Superior temporal gyrus (tissue), 1 donor: ENCODE measurements at regions not wholly inside any gene's neighbourhood (a gene's known extent, or its start where the extent isn't known, plus 50 kb on each side); places are given as distances from the start of the nearest gene placed in this dataset.

Experiments
- DNase-seq: peaks from one replicate; pipeline ENCODE4 v3.0.0-alpha.2; 2016; ENCODE audit errors: extremely low spot score

DNA sequence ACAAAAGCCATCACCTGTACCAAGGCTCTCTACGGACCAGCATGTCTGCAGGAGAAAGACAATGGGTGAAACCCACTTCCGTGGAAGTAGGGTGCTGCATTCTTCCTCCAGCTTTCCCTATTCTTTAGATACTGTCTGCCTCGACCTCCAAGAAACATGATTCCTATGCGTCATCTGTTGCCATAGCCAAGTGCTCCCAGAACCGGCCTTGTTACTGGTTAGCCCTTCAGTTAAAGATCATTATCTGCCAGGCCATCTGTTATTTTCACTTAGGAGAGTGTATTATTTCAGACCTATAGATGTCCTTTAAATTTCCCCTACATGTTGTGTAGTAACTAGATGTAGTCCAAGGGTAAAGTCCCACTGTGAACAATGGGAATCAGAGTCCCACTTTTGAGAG lies 89.0 kb upstream of the KIAA1217 start:
- no peak for DNase-seq

DNA sequence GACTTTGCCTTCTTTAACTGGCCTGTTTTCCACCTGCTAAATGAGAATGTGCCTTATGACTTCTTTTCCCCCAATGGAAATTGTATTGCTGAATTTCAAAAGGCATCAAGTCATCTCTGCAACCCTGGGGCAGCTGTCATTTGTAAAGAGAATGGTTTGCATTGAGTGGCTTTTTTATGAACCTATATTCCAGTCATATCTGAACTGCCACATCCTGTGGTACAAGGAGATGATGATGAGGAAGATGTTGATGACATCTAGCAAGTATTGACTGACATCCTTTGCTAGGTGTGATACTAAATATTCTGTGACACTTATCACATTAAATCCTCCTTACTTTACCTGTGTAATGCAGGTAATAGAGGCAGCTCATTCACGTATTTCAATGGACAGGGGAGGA lies 88.3 kb upstream of the KIAA1217 start:
- no peak for DNase-seq

DNA sequence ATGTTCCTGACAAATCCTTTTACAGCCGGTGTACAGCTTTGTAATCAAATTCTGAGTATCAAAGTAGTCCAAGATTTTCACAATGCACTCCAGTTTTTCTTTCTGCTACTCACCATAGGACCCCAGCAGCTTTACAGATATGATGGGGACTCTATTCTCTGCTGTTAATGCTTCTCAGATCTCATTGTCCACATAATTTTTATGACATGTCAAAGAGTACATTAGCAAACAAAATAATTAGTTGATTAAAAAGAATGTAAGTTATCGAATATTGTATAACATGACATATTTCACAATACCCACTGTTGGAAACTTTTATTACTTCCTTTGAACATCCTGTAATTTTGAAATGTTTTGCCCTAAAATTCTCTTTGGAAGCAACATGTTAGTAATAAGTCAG lies 81.4 kb upstream of the KIAA1217 start:
- no peak for DNase-seq

DNA sequence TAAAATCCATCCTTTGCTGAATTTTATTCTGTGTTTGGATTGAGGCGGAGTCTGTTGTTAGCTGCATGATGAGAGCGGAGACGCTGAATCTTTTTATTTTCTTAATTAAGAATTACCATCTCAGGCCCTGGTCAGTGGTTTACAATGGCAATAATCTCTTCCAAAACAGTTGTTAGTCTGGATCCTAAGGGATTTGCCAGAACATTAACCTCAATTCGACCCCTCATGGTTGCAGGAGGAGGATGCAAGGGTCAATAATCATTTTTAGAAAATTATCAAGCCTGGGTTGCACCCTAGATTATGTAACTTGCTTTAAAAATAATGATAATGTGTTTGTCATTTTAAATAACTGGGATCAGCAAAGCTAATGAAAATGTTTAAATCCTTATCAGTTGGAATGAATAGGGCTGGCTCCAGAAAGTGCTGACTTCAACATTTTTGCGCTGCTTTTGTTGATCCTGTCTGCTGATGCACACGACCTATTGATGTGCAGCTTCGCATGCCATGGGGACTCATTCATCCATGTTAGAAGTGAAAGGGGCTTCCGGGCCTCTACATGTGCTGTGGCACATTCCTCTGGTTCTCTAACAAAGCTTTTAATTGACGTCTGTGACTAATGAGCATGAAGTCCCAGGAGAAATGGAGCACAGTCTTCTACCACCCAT lies 80.7 kb upstream of the KIAA1217 start:
- DNase-seq = no peak

DNA sequence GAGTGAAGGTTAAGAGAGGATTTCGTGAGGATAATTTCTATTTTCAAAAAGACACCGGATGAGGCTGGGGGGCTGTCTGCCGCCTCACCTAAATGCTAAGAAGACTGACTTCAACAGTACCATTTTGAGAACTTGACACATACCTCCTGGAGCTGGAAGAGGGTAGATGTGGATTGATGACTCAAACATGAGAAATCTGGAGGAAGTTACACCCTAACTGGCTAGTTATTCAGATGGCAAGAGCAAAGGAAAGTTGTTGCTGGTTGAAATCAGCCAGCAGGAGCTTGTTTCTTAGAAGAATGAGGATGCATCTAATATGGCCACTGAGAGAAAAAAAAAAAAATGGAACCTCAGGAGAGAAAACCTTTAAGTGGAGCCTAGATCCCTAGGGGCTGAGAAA lies 76.2 kb upstream of the KIAA1217 start:
- DNase-seq = no peak

DNA sequence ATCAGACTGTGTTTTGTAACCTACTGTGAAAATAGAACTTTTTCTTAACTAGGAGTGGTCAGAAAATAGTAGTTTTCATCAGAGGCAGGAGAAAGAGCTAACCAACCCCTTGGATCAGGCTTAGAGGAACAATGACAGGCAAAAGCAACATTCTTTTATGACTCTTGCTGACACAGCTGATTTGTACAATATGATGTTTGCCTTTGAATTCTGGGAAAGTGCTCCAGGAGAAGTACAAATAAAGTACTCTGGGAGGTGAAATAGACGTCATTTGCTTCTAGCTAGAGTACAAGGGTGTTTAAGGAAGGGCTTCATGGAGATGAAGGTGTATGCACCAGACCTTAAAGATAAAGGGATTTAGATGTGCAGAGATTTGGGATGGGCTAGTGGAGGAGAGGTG lies 75.1 kb upstream of the KIAA1217 start:
- no peak for DNase-seq

DNA sequence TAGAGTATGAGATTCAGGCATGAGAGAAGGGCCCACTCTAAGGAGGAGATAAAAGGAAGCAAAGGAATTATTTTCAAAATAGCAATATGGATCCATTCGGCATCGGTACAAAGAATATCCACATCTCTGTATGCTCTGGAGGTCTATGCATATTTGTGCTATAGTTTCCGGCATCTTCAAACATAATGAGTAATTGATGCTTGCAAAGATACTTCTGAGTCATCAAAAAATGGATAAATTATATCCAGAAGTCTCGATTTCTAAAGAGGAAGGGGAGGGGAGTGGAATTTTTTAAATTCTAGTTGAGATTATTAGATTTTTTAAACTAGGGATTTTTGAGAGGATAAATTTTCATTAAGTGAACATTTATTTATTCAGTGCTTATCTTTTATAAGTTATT lies 72.9 kb upstream of the KIAA1217 start:
- no peak for DNase-seq

DNA sequence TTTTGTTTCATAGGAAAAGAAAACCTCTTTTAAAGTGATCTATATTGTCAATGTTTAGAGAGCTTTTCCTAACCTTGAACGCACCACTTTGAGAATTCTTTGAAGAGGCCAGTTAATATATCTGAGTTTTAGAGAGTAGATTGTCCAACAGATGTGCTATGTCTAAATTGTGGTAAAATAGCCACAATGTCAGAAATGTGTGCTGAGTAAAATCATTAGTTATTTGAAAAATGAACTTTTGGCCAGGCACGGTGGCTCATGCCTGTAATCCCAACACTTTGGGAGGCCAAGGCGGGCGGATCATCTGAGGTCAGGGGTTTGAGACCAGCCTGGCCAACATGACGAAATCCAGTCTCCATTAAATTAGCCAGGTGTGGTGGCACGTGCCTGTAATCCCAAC lies 61.6 kb upstream of the KIAA1217 start:
- DNase-seq = no peak

DNA sequence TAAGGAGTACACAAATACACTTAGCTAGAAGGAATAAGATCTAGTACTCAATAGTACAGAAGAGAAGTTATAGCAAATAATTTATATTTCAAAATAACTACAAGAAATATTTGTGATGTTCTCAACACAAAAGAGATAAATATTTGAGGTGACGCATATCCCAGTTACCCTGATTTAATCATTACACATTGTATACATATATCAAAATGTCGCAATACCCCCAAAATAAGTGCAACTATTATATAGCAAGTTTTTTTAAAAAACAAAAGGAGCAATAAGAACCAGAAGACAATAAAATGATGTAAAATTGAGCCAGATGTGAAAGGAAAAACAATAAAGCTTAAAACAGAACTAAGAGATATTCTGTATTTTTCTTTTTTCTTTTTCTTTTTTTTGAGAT lies 59.3 kb upstream of the KIAA1217 start:
- no peak for DNase-seq

DNA sequence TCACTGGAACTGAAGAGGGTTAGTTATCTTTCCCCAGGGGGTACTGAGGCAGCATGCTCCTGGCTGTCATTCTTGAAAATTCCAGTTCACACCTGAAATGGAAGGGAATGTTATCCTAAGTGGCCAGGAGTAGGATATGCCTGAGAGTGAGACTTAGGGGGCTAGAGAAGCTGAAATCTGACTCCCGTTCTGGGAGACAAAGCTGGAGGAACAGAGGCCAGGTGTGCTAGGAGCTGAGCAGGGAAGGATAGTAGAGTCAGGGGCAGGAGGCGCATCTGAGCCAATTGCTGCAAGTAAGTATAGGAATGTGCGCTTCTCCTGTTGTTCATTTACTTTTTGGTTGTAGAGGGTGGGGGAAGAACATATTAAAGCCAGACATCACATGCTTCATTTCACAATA lies 58.1 kb upstream of the KIAA1217 start:
- no peak for DNase-seq

DNA sequence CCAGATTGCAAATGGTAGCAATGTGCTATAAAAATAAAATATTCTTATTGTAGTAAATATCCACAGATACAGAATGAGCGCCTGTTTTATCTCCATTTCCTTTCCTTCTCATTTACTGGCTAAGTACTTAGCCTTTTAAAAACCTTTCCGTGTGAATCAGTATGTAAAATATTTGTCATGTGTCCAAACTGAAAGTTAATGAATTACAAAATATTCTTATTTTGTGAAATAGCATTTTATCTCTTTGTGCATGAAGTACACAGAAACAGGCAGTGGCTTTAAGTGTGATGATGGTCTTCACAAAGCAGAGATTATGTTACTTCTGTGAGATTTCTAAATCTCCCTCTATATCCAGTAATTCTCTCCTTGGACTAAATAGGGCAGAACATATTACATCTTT lies 56.7 kb upstream of the KIAA1217 start:
- DNase-seq = no peak

DNA sequence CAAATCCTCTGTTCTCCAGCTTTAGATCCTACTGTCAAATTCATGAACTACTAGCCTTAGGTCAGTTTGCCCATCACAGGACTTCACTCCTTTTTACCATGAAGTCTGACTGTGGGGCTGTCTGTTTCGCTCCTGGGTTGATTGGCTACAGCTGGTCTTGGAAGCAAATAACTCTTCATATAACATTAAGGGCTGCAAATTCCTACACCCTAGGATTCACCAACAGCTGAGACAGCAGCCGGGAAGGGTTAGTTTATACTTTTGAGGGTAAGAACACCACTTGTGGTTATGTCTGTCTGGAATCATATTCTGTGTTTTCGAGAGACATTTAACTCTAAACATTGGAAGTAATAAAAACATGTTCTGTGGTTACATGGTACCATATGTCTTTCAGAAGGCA lies 55.9 kb upstream of the KIAA1217 start:
- no peak for DNase-seq

DNA sequence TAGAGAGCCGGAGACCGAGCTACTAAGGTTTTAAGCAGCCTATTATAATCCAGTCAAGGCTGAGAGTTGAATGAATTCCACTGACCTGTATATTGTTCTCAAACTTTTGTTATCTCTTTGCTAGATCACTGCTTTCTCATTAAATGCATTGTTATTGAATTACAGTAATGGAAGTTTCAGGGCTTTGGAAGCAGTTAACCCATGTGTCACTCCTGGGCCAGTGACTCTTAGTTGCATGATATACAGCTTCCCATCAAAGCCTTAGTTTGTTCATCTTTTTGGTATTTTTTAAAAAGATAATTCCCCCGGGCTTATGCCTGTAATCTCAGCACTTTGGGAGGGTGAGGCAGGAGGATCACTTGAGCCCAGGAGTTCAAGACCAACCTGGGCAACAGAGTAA lies 55.4 kb upstream of the KIAA1217 start:
- no peak for DNase-seq

DNA sequence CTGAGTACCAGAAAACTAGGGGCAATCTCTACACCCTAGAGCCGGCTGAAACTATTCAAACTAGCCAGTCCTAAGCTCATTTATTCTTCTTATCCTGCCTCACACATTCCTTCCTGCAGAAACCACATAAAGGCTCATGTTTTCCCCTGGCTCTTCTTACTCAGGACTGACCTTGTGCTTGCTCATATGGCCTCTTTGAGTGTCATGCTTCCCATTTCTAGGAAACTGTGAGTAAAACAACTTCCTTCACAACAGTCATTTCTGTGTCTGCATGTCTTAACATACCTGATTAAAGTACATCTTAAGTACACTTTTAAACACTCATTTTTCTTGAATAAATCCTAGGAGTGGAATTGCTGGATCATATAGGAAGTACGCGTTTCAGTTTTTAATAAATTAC lies 52.3 kb upstream of the KIAA1217 start:
- no peak for DNase-seq

DNA sequence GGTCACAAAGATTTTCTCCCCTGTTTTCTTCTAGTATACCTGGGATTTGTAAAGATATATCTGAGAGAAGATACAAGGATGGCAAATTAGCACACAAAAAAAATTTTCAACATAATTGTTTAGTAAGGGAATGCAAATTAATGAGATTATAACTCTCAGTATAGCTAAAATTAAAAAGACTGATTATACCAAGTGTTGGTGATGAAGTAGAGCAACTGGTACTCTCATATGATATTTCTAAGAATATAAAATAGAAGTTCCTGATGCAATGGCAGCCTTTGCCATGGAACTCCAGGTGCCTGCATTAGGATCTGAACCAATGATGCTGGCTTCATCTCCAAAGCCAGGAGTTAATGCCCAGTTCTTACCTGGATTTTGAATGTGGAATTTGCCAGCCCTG lies 51.4 kb upstream of the KIAA1217 start:
- DNase-seq = no peak
